ENCODE measurements at regions not wholly inside any gene's neighbourhood (a gene's known extent, or its start where the extent isn't known, plus 50 kb on each side); places are given as distances from the start of the nearest gene placed in this dataset.

- TF ChIP-seq CTCF (conservative IDR thresholded peaks at IDR 0.05 in 1 of 2, IDR thresholded peaks at IDR 0.05 in 1 of 2; ENCODE audit: extremely low read depth in 1 of 2, insufficient read depth in 1 of 2, low read depth in 1 of 2, low read length in 2 of 2) (no peak), EZH2 (IDR thresholded peaks at IDR 0.05; ENCODE audit: borderline replicate concordance, low read length) (no peak)
Observed at GRCh38 chr7:17205910-17206309, 92.5 kb upstream of the AHR start.
